NAMALWA (cell line): ENCODE measurements at regions not wholly inside any gene's neighbourhood (a gene's known extent, or its start where the extent isn't known, plus 50 kb on each side); places are given as distances from the start of the nearest gene placed in this dataset.
"Not testable (repeated sequence)": the region's sequence is repeated elsewhere in the genome, so short reads cannot be mapped to it uniquely, and the experiment has no call there.

Experiments
- DNase-seq: peaks from one replicate; pipeline ENCODE4 v3.0.0-alpha.2; 2015; ENCODE audit warnings: low spot score

DNA sequence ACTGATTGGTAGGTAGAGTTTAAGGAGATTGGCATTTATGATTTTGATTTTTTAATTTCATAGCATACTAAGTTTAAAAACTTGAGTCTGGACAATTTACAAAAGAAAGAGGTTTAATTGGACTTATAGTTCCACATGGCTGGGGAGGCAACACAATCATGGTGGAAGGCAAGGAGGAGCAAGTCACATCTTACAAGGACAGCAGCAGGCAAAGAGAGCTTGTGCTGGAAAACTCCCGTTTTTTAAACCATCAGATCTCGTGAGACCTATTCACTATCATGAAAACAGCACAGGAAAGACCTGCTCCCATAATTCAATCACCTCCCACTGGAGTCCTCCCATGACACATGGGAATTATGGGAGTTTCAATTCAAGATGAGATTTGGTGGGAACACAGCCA lies 630.9 kb upstream of the NR2F2 start:
- no peak for DNase-seq

DNA sequence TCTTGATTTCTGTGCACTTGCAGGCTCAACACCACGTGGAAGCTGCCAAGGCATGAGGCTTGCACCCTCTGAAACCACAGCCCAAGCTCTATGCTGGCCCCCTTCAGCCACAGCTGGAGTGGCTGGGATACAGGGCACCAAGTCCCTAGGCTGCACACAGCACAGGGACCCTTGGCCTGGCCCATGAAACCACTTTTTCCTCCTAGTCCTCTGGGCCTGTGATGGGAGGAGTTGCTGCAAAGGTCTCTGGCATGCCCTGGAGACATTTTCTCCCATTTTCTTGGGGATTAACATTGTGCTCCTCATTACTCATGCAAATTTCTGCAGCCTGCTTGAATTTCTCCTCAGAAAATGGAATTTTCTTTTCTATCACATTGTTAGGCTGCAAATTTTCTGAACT lies 629.8 kb upstream of the NR2F2 start:
- not testable (repeated sequence) for DNase-seq

DNA sequence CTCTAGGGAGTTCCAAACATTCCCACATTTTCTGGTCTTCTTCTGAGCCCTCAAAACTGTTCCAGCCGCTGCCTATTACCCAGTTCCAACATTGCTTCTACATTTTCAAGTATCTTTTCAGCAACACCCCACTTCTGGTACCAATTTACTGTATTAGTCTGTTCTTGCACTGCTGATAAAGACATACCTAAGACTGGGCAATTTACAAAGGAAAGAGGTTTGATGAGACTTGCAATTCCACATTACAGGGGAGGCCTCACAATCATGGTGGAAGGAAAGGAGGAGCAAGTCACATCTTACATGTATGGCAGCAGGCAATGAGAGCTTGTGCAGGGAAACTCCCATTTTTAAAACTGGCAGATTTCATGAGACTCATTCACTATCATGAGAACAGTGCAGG lies 629.1 kb upstream of the NR2F2 start:
- DNase-seq, result no peak

DNA sequence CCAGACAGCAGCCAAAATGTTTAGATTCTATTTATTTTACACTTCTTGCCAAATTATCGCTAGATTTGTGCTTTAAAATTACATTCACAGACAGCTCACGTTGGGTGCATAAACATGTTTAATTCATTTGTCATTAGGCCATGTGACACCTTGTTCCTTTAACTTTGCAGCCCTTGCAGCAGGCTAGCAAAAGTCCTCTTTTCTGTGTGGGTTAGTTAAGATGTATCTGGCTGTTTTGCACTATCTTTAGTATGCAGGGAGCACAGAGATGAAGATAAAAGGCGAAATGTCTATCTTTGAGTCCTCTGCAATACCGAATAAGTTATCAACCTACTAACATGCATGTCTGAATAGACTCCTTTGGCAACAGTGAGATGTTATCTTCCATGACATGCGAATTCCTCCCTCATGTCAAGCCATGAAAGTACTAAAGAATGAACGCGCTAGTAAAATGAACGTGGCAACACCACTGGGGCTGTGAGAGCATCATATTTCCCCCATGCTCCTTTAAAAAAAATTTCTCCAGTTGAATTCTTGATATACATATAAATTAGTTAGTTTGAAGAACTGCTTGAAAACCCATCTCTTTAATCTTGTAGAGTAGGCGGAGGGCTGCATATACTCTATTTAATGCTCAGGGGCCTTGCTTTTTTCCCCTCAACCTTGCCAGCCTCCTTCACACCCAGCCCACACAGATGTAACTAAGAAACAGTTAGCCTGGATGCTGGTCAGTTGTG lies 620.4 kb upstream of the NR2F2 start:
- DNase-seq, result no peak

DNA sequence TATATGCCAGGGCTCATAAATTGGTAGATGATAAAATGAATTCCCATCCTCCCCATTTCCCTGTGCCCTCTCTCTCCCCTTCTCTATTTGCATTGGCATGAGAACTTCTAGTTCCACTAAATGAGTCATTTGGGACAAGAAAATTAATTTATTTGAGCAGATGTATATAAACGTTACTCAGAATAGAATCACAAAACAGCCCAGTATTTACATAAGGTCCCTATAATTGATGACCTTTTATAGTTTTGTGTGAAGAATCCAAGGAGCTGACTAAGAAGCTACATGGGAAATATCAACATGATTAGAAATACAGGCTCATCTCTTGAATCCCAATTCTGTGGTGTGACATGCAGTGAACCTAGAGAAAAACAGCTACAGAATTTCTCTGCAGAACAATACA lies 617.7 kb upstream of the NR2F2 start:
- DNase-seq, result no peak

DNA sequence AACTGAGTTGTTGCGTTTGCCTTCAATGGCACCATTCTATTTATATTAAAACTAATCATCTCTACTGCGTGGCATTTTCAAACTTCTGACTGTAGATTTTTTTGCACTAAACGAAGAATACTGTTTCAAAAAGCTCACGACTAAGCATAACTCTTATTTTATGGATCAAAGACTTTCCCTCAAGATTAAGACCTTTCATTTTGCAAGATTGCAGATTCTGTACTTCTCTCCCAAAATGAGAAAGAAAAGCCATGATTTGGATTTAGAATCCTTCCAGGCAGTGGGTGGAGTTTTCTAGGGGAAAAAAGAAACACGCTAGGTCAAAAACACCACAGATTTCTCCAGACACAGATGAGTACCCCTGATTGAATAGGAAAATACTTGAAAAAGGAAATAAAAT lies 617.2 kb upstream of the NR2F2 start:
- no peak for DNase-seq

DNA sequence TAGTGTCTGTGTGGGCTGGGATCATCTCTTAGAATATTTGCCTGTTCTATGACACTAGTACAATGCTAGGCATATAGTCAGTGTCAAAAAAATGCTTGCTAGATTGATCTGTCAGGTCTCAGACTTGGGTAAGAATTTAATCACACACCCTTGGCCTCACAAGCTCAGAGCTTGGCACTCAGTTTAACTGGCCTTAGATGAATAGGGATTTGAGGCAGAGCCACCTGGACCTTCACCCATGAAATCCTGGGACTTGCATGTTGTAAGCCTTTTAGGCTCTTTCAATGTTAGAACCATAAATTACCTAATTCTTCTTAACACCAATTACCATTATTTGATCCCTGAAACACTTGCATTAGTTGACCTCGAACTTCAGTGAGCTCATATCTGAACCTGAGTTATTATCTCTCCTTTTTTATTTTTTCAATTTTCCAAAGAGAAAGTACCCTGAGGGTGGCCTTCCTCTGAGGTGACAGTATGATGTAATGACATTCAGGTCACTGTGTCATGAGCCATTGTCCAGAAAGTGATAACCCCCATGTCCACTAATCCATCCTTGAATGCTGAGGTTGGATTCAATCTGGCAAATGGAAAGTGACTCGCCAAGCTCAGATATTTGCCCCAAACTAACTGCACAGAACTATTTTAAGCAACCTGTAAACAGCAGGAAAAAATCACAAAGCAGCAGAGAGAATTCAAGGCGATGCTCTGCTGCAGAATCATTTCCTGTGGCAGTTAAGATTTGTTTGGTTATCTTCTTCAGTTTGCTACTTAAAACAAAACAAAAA lies 615.2 kb upstream of the NR2F2 start:
- DNase-seq, result no peak

DNA sequence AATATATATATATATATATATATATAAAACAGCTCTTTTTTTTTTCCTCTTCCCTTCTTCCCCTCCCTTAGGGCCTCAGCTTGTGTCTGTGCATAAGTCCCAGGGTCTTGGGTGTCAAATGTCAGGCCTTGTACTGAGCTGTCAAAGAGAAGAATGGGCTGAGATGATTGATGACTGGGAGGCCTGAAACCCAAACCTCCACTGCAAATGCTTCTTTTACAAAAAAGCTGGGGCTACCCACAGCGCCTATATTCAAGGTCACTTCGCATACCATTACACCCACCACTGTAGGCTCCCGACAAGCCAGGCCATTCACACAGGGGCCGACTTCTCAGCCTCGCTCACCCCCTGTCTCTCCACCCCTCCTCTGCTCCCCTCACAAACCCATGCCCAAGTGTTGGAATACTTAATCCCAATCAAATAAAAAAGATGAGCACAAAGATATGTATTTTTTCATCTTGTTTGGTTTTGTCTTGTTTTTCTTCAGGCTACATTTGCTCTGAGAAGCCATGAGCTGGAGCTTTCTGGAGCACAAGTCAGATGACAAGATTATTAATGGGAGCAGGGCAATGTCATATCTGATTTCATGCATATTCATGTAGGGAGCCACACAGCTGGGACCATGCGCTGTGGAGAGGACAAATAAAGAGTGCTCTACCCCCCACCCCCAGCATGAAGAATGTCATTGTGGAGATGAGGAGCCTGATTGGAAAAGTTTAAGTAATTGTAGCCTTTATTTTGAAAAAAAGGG lies 614.4 kb upstream of the NR2F2 start:
- no peak for DNase-seq

DNA sequence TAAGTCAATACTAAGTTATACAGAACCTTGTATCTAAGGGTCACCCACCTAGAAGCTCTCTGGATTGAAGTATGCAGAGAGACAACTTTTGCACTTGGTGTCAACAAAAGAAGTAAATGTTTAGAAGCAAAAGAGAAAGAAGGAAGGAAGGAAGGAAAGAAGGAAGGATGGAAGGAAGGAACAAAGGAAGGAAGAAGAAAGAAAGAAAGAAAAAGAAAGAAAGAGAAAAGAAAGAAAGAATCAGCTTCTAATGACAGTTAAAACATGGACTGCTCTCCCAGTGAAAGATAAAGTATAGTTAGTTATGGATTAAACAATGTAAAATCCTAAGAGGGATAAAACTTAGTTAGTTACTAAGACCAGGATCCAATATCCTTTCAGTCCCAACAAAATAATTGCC lies 613.8 kb upstream of the NR2F2 start:
- DNase-seq, result no peak

DNA sequence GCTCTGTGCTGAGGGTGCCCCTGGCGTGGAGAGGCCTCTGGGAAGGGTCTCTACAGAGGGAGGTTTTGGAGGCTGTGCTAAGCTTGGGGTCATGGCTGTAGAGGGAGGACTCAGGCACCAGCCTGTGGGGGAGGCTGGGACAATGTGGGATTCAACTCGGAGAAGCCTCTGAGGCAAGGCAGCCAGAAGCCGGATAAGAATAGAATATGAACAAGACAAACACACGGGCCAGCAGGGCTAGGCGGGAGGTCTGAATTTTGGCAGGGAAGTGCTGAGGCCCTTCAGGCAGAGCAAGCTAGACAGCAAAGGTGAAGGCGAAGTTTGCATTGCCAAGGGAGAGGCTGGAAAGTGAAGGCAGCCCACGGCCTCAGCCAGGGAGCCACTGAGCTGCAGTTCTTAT lies 612.1 kb upstream of the NR2F2 start:
- DNase-seq, result no peak

DNA sequence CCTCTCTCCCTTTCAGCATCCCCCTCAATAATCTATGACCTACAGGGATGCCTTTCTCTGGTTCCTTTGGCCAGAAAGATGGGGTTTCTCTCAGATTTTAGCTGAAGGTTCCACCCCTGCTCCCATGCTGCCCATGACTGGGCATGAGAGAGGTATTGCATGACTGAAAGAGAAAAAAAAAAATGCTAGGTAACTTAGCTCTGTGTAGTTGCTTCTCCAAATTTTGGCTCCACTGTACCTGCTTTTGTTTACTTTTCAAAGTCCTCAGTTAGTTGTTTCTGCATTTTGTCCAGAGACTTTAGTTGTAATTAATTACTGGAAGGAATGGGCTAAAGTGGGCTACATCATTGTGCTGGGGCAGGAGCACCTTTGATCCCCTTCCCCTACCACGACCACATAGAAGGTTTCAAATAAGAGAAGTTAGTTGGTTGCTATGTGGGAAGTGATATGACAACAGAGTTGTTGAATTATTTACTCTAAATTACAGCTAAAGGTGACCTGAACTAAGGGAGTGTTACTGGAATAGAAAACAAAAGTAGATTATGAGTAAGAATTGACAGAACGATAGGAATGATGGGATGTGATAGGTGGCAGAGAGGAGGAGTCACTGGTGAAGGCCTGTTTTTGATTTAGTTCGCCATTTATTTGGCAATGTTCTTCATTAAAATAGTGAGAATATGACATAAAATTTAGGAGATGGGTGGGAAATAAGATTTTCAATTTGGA lies 605.4 kb upstream of the NR2F2 start:
- no peak for DNase-seq

DNA sequence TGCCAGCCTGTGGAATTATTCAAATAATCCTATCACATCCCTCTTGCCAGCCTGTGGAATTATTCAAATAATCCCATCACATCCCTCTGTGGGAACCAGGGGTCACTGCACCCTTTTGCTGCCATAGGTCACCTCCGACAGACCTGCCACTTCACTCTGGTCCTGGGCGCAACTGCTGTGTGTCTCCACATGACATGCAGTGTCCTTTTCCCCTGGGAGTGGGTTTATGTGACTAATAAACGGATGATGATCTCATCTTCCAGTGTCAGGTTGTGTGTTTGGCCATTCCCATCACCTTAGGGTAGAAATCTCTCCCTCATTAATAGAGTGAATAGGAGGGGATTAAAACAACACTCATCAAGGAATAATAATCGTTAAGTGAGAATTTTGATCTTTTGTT lies 603.6 kb upstream of the NR2F2 start:
- no peak for DNase-seq

DNA sequence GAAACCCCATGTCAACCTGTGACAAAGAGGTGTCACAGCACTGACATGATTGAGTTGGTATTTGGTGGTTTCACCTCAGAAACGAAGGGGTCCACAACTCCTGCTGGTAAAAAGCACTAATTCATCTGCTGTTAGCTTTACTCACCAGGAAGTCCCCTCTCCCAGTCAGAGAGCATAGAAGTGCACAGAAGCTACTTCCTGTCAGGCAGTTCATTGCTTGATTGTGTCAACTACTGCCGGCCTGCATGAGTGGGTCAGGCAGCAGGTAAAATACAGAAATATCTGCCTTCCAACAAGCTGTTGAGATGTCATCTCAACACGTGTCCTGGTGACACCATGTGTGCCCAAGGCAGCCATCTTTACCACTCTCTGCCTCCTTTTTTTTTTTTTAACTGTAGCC lies 596.6 kb upstream of the NR2F2 start:
- DNase-seq, result no peak

DNA sequence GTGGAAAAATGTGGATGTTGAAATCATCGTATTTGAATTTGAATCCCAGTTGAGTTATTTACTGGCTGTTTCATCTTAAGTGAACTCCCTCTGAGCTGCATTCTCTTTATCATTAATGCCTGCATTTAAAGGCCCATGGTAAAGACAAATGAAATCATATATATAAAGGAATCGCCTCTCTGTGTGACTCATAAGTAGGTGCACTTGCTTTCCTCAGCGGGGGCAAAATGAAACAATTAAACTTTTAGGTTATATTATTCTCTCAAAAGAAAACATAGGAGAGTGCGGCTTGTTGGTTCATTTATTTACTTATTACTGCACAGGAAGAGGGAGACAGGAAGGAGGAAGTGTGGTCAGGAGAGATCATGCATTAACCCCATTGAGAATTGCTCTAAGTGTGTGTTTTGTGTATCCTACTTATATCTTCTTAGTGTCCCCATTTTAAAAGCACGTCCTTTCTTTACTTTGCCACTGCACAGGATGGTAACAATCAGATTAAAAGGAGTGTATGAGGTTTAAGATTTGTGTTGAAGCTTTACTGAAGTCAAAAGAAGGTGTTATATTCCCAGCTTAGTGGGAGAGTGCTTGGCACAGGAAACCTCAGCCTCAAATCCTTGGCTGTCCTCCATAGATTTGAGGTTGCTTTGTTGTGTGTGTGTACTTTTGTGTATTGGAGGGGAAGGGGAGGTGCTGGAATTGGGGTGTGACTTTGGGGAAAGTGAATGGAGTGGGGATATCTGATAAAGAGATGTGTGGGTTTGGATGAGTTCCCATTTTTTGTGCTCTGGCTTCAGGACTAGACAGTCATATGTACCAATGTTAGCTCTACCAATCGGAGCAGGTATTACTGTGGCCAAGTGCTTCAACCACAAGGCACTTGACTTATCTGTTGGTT lies 595.8 kb upstream of the NR2F2 start:
- no peak for DNase-seq

DNA sequence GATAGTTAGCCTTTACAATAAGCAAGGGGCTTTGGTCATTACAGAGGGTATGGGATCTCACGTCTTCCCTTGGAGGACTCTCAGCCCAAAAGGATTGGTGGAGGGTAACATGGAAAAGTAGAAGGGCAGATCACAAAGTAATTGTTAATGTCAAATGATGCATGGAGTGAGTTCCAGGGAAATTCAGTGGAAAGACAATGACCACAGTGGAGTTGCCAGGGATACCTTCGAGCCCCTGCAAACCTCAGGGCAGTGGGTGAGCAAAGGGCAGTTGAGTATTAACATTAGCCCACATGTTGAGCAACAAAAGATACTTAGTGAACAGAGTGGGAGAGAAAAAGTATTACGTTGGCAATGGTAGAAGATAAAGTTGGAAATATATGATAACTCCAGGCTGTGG lies 593.4 kb upstream of the NR2F2 start:
- no peak for DNase-seq

DNA sequence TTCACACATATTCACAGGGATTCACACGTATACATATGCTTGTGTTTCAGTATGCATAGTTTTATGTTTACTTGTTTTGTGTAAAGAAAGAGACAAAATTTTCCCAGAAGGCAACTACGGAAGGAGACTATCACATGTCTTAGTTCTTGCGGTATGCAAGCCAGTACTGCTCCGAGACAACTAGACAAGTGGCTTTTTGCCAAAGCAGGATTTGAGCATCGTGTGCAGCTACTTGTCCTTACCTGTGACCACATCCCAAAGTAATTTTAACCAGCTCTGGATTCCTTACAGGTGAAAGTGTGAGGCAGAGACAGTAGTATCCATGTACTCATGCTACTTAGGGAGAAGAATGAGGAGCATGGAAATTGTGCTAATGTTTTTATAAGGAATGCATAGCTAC lies 591.4 kb upstream of the NR2F2 start:
- DNase-seq, result no peak

DNA sequence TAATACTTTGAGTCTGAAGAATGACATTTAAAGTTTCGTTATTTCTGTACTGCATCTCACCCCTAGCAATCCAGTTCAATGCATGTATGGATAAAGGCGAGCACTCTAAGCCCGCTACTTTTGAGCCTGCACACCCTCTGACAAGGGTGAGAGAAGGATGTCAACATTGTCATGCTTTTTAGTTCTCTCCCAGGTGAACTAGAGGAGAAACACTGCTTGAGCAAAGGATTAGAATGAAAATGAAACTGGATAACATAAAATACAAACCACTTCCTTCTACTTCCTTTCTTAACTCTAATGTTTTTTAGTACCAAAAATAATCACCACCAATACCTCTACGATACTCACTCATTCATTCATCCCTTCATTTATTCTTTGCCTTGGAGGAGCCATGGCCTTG lies 588.7 kb upstream of the NR2F2 start:
- no peak for DNase-seq

DNA sequence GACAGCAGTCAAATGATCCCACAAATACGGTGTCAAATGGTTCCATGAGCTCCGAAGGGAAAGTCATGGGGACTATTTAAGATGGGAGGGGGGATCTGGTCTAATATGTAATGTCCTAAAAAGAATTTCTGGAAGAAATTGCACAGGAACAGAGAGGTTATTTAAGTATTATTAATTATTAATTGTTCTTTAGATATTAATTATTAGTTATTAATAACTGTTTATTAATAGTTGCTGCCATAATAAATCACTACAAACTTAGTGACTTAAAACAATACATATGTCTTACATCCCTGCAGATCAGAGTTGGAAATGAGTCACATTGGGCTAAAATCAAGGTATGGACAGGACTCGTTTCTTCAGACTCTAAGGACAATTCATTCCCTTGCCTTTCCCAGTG lies 588.2 kb upstream of the NR2F2 start:
- no peak for DNase-seq

DNA sequence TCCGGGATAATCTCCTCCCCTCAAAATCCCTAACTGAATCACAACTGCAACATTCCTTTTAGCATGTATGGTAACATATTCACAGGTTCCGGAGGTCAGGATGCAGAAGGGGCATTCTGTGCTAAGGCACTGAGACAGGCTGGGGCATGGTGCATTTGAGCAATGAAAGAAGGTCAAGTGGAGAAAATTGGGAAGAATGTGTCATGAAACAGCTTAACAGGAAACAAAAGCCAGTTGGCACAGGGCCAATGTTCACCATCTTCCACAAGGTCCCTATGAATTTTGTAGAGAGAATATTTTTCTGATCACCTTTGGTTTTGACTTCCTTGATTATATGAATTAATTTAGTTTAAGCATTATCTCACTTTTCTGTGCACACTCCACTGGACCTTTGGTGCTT lies 587.7 kb upstream of the NR2F2 start:
- no peak for DNase-seq

DNA sequence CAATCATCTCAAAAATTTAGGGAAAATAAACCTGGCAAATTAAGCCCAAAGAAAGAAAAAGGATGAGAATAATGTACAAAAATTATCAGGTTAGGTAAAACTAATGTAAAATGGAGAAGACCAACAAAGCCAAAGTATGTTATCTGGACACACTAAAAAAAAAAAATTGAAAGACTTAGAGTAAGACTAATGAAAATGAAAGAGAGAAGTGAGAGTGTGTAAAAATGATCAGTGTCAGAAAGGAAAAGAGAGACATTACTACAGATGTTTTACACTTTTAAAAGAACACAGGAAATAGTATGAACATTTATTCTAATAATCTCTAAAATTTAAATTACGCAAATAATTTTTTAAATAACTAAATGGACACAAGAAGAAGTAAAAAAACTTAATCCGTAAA lies 573.3 kb upstream of the NR2F2 start:
- no peak for DNase-seq

DNA sequence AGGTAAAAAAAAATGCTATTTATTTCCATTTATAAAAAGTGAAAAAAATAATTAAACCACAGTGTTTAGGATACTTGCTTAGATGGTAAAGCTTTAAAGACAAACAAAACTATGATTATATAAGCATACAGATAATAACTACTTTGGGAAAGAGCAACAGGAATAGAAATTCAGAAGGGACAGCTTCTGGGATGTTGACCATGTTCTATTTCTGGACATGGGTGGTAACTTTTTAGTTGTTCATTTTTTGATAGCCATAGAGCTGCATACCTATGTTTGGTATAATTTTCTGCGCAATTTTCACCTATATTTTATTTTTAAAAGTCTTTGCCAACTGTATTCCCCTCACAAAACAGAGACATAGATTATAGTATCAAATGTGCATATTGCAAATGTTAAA lies 572.0 kb upstream of the NR2F2 start:
- no peak for DNase-seq
